ENCODE measurements at regions not wholly inside any gene's neighbourhood (a gene's known extent, or its start where the extent isn't known, plus 50 kb on each side); places are given as distances from the start of the nearest gene placed in this dataset.

- H3K4me3 ChIP-seq: no peak overlapping the region
- H3K9ac ChIP-seq (ENCODE audit: insufficient read depth in 1 of 2, low read length in 2 of 2): no peak overlapping the region
- DNase-seq: peak in 1 of 3 donors; percentile 1
- 41 to 71% methylated on average over 1 of the region's 1 CpG for WGBS, 2 donors
- no peak for ATAC-seq (ENCODE audit: insufficient read depth, low FRiP score)
- TF ChIP-seq, protein P1, sequence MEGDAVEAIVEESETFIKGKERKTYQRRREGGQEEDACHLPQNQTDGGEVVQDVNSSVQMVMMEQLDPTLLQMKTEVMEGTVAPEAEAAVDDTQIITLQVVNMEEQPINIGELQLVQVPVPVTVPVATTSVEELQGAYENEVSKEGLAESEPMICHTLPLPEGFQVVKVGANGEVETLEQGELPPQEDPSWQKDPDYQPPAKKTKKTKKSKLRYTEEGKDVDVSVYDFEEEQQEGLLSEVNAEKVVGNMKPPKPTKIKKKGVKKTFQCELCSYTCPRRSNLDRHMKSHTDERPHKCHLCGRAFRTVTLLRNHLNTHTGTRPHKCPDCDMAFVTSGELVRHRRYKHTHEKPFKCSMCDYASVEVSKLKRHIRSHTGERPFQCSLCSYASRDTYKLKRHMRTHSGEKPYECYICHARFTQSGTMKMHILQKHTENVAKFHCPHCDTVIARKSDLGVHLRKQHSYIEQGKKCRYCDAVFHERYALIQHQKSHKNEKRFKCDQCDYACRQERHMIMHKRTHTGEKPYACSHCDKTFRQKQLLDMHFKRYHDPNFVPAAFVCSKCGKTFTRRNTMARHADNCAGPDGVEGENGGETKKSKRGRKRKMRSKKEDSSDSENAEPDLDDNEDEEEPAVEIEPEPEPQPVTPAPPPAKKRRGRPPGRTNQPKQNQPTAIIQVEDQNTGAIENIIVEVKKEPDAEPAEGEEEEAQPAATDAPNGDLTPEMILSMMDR (IDR thresholded peaks at IDR 0.05; ENCODE audit: control extremely low read depth, extremely low read depth): no peak
- H3K9me3 ChIP-seq (ENCODE audit: control insufficient read depth in 4 of 4, insufficient read depth in 3 of 4, low read length in 3 of 4): peaks cover 0 to 5% (median 0%) of the 10 kb centered on the region in 4 donors
- no peaks in the 10 kb centered on the region for H3K27me3 ChIP-seq (ENCODE audit: control insufficient read depth in 3 of 3, insufficient read depth in 3 of 3, low read length in 2 of 3)
- H3K36me3 ChIP-seq (ENCODE audit: control insufficient read depth in 4 of 4, insufficient read depth in 4 of 4, low read length in 4 of 4): no peaks in the 10 kb centered on the region
- H3K4me1 ChIP-seq (ENCODE audit: control insufficient read depth in 5 of 5, insufficient read depth in 5 of 5, low read length in 5 of 5): peaks cover 0 to 2% (median 0%) of the 10 kb centered on the region in 5 donors
- H3K27ac ChIP-seq (ENCODE audit: low read depth in 1 of 2, low read length in 1 of 2): no peak overlapping the region
Measured at GRCh38 chr7:86248977-86249376, 394.7 kb upstream of the GRM3 start.

DNA sequence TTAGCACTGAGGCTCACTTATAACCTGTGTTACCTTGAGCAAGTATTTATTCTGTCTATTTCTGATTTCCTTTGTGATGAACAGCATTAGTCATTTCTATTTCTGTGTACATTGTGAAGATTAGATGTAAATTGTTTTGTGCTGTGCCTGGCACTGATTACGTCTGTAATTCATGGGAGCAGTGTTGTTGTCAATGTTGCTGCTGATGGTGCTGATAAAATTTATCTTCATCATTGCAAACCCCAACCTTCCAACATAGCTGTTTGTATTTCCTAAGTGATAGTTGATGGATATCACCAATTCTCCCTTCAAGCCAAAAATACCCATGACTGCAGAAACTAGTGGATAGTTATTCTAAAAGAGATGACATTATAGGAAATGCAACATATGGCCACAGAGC lies 400.5 kb upstream of the GRM3 start:
- WGBS, 2 donors: 60 to 71% methylated on average over 1 of the region's 1 CpG
- Histone ChIP-seq H3K9ac (ENCODE audit: insufficient read depth in 1 of 2, low read length in 2 of 2) (no peak overlapping the region), H3K9me3 (ENCODE audit: control insufficient read depth in 4 of 4, insufficient read depth in 3 of 4, low read length in 3 of 4) (no peaks in the 10 kb centered on the region), H3K4me3 (no peak overlapping the region), H3K4me1 (ENCODE audit: control insufficient read depth in 5 of 5, insufficient read depth in 5 of 5, low read length in 5 of 5) (no peaks in the 10 kb centered on the region), H3K27ac (ENCODE audit: low read depth in 1 of 2, low read length in 1 of 2) (no peak overlapping the region), H3K27me3 (ENCODE audit: control insufficient read depth in 3 of 3, insufficient read depth in 3 of 3, low read length in 2 of 3) (no peaks in the 10 kb centered on the region), H3K36me3 (ENCODE audit: control insufficient read depth in 4 of 4, insufficient read depth in 4 of 4, low read length in 4 of 4) (no peaks in the 10 kb centered on the region)
- DNase-seq (no peak), ATAC-seq (ENCODE audit: insufficient read depth, low FRiP score) (no peak)
- TF ChIP-seq, protein P1 (IDR thresholded peaks at IDR 0.05; ENCODE audit: control extremely low read depth, extremely low read depth): no peak

DNA sequence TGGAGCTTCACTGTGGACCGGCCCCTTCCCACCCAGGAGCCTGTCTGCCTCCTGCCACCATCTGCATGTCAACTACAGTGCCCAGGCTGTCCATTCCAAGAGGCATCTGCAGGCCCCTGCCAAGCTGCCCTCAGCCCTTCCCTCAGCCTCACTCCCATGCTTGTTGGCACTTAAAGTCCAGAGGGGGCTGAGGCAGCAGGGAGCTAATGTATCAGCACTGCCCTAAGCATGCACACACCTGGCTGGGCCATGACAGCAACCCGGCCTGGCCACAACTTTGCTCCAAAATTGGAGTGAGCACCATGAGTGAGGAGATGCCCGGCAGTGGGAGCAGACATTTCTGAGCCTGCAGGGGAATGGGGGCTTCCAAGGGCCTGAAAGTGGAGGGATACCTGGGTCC lies 417.5 kb upstream of the GRM3 start:
- Histone ChIP-seq H3K9ac (ENCODE audit: insufficient read depth in 1 of 2, low read length in 2 of 2) (no peak overlapping the region), H3K4me3 (no peak overlapping the region), H3K9me3 (ENCODE audit: control insufficient read depth in 4 of 4, insufficient read depth in 3 of 4, low read length in 3 of 4) (peaks cover 0 to 14% (median 3%) of the 10 kb centered on the region in 4 donors), H3K4me1 (ENCODE audit: control insufficient read depth in 5 of 5, insufficient read depth in 5 of 5, low read length in 5 of 5) (no peaks in the 10 kb centered on the region), H3K27me3 (ENCODE audit: control insufficient read depth in 3 of 3, insufficient read depth in 3 of 3, low read length in 2 of 3) (no peaks in the 10 kb centered on the region), H3K36me3 (ENCODE audit: control insufficient read depth in 4 of 4, insufficient read depth in 4 of 4, low read length in 4 of 4) (no peaks in the 10 kb centered on the region), H3K27ac (ENCODE audit: low read depth in 1 of 2, low read length in 1 of 2) (no peak overlapping the region)
- TF ChIP-seq, protein P1 (IDR thresholded peaks at IDR 0.05; ENCODE audit: control extremely low read depth, extremely low read depth): no peak
- DNase-seq (no peak), ATAC-seq (ENCODE audit: insufficient read depth, low FRiP score) (no peak)
- WGBS, 2 donors: 91 to 92% methylated on average over 3 of the region's 3 CpGs

DNA sequence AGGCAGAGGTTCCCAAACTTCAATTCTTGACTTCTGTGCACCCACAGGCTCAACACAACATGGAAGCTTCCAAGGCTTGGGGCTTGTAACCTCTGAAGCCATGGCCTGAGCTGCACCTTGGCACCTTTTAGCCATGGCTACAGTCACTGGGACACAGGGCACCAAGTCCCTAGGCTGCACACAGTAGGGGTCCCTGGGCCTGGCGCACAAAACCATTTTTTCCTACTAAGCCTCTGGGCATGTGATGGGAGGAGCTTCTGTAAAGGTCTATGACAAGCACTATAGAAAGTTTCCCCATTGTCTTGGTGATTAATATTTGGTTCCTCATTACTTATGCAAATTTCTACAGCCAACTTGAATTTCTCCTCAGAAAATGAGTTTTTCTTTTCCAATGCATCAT lies 420.9 kb upstream of the GRM3 start:
- H3K4me1 ChIP-seq (ENCODE audit: control insufficient read depth in 5 of 5, insufficient read depth in 5 of 5, low read length in 5 of 5): no peaks in the 10 kb centered on the region
- 95 to 96% methylated on average over 1 of the region's 1 CpG for WGBS, 2 donors
- H3K27me3 ChIP-seq (ENCODE audit: control insufficient read depth in 3 of 3, insufficient read depth in 3 of 3, low read length in 2 of 3): no peaks in the 10 kb centered on the region
- no peak overlapping the region for H3K4me3 ChIP-seq
- TF ChIP-seq, protein P1 (IDR thresholded peaks at IDR 0.05; ENCODE audit: control extremely low read depth, extremely low read depth): no peak
- H3K27ac ChIP-seq (ENCODE audit: low read depth in 1 of 2, low read length in 1 of 2): no peak overlapping the region
- H3K36me3 ChIP-seq (ENCODE audit: control insufficient read depth in 4 of 4, insufficient read depth in 4 of 4, low read length in 4 of 4): no peaks in the 10 kb centered on the region
- DNase-seq (no peak), ATAC-seq (ENCODE audit: insufficient read depth, low FRiP score) (no peak)
- H3K9me3 ChIP-seq (ENCODE audit: control insufficient read depth in 4 of 4, insufficient read depth in 3 of 4, low read length in 3 of 4): peaks cover 0 to 16% (median 2%) of the 10 kb centered on the region in 4 donors
- no peak overlapping the region for H3K9ac ChIP-seq (ENCODE audit: insufficient read depth in 1 of 2, low read length in 2 of 2)
